Fibroblast of villous mesenchyme (primary cell): ENCODE measurements at regions not wholly inside any gene's neighbourhood (a gene's known extent, or its start where the extent isn't known, plus 50 kb on each side); places are given as distances from the start of the nearest gene placed in this dataset.

ENCODE experiments used
- DNase-seq: peaks from one replicate; pipeline ENCODE4 v3.0.0-alpha.2; 2010; ENCODE audit warnings: low read depth
- H3K4me3 ChIP-seq: 2 replicates; pipeline ENCODE4 v1.5.1; 2011; ENCODE audit warnings: low read depth, mild to moderate bottlenecking, low read length
- CTCF ChIP-seq: IDR thresholded peaks from 2 replicates; pipeline ENCODE4 v1.5.1; 2012; ENCODE audit warnings: low read depth, mild to moderate bottlenecking, low read length; ENCODE audit not compliant: insufficient read depth

- no peak for TF ChIP-seq CTCF
- no peak overlapping the region for H3K4me3 ChIP-seq
- DNase-seq, result no peak
These were observed 421.7 kb downstream of the PCNX1 start for GRCh38 chr14:71328954-71329353.

GRCh38 chr14:71331403-71331802 lies 424.1 kb downstream of the PCNX1 start:
- DNase-seq, result no peak
- no peak overlapping the region for H3K4me3 ChIP-seq
- no peak for TF ChIP-seq CTCF

DNA sequence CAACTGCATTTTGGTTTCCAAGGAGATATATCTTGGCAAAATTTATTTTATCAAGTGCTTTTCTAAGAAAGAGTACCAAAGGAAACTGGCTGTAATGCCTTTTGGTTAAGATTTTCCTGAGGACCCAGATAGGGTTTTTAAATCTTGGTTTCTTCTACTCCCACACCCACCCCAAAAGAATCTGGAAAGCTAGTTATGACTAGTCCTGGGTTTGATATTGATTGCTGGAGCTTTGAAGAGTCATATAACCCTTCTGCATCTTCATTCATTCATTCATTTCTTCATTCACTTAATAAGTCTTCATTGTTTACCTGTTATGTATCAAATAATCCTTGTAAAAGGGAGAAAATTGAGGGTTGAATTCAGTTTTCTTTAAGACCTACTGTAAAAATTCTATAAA lies 425.2 kb downstream of the PCNX1 start:
- no peak overlapping the region for H3K4me3 ChIP-seq
- DNase-seq, result no peak
- no peak for TF ChIP-seq CTCF

DNA sequence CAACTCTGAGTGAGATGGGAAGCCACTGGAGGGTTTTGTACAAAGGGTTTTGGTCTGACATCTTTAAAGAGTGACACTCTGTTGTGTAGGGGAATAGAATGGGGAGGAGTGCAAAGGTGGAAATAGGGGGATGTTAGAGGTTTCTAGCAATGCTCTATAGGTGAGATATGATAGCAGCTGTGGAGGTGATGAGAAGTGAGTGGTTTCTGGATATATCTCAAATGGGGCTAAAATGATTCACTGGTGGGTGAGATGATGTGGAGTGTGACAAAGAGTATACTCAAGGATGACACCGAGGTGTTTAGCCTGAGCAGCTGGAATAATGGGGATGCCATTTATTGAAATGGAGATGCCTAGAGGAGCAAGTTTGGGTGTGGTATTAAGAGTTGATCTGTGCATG lies 426.4 kb downstream of the PCNX1 start:
- TF ChIP-seq CTCF, result no peak
- H3K4me3 ChIP-seq, result no peak overlapping the region
- DNase-seq, result no peak

DNA sequence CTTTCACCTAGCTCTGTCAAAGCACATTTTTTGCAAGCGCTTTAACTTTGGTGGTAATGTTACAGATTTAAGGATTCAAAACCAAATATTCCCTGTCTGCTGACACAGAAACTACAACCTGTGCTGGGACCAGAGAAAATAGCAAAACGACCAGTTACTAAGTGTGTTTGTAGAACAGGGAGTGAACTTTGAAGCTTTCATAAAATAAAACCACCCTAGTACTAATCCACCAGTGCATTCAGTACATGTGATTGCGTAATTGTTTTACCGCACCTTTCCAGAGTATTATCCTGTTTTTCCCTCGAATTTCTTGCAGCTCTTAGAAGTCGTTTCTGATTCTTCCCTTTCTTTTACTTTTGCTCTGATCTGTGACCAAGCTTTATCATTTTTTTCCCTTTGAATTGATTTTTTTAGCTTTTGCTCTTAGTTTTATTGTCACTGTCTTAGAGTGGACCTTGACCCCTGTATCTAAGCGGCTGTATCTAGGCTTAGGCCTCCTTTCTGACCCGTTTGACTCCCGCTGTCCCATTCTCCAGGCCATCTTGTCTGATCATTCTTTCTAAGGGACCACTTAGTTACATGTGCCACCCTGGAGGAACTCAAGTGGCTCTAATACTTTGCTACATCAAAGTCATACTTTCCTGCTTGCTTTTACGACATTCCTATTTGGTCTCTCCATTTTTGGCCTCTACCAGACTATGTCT lies 429.4 kb downstream of the PCNX1 start:
- no peak for TF ChIP-seq CTCF
- no peak for DNase-seq
- H3K4me3 ChIP-seq, result no peak overlapping the region

GRCh38 chr14:71338153-71338552 lies 430.9 kb downstream of the PCNX1 start:
- DNase-seq, result no peak
- H3K4me3 ChIP-seq, result no peak overlapping the region
- no peak for TF ChIP-seq CTCF
